ENCODE measurements at regions not wholly inside any gene's neighbourhood (a gene's known extent, or its start where the extent isn't known, plus 50 kb on each side); places are given as distances from the start of the nearest gene placed in this dataset.

- DNase-seq (ENCODE audit: low read depth): no peak
- CTCF ChIA-PET: interaction anchor here (0.6 to 1.0 kb wide), 3 partner anchors 26 to 513 kb away, joined by 3 to 4 read pairs (median 3); no protein-coding TSS in a partner anchor
Observed at GRCh38 chr6:4345543-4345942, 210.2 kb upstream of the ECI2 start.

GRCh38 chr6:4344317-4344899, 209.0 kb upstream of the ECI2 start:
- CTCF ChIA-PET: interaction anchor here (0.7 kb wide), 1 partner anchor 686 kb away, joined by 3 read pairs; no protein-coding TSS in a partner anchor
- no peaks in the 10 kb centered on the region for H3K36me3 ChIP-seq (ENCODE audit: control insufficient read depth, insufficient read depth, low read length)
- DNase-seq (ENCODE audit: low read depth): no peak
- no peak overlapping the region for H3K4me3 ChIP-seq (ENCODE audit: low read depth, low read length)
- H3K27me3 ChIP-seq (ENCODE audit: control insufficient read depth, insufficient read depth, low read length): no peaks in the 10 kb centered on the region
- POLR2A ChIA-PET: no interaction called here
- no peak for TF ChIP-seq CTCF (IDR thresholded peaks at IDR 0.05; ENCODE audit: insufficient read depth, low read depth, low read length)

More at GRCh38 chr6:4345543-4345942, 210.2 kb upstream of the ECI2 start:
- Histone ChIP-seq H3K4me3 (ENCODE audit: low read depth, low read length) (no peak overlapping the region), H3K36me3 (ENCODE audit: control insufficient read depth, insufficient read depth, low read length) (no peaks in the 10 kb centered on the region), H3K27me3 (ENCODE audit: control insufficient read depth, insufficient read depth, low read length) (no peaks in the 10 kb centered on the region)
- TF ChIP-seq CTCF (IDR thresholded peaks at IDR 0.05; ENCODE audit: insufficient read depth, low read depth, low read length): no peak
- POLR2A ChIA-PET: no interaction called here

GRCh38 chr6:4342407-4343137, 207.2 kb upstream of the ECI2 start:
- ChIA-PET CTCF (no interaction called here), POLR2A (no interaction called here)
- no peak for TF ChIP-seq CTCF (IDR thresholded peaks at IDR 0.05; ENCODE audit: insufficient read depth, low read depth, low read length)
- Histone ChIP-seq H3K4me3 (ENCODE audit: low read depth, low read length) (no peak overlapping the region), H3K27me3 (ENCODE audit: control insufficient read depth, insufficient read depth, low read length) (no peaks in the 10 kb centered on the region), H3K36me3 (ENCODE audit: control insufficient read depth, insufficient read depth, low read length) (no peaks in the 10 kb centered on the region)
- no peak for DNase-seq (ENCODE audit: low read depth)

- no peak for TF ChIP-seq CTCF (IDR thresholded peaks at IDR 0.05; ENCODE audit: insufficient read depth, low read depth, low read length)
- no peak overlapping the region for H3K4me3 ChIP-seq (ENCODE audit: low read depth, low read length)
- H3K27me3 ChIP-seq (ENCODE audit: control insufficient read depth, insufficient read depth, low read length): no peaks in the 10 kb centered on the region
- ChIA-PET CTCF (interaction anchor here (0.8 kb wide), 1 partner anchor 13 kb away, joined by 3 read pairs; no protein-coding TSS in a partner anchor), POLR2A (no interaction called here)
- no peak for DNase-seq (ENCODE audit: low read depth)
- H3K36me3 ChIP-seq (ENCODE audit: control insufficient read depth, insufficient read depth, low read length): no peaks in the 10 kb centered on the region
Observed at GRCh38 chr6:4341078-4341797, 205.9 kb upstream of the ECI2 start.

- TF ChIP-seq CTCF (IDR thresholded peaks at IDR 0.05; ENCODE audit: insufficient read depth, low read depth, low read length): no peak
- Histone ChIP-seq H3K27me3 (ENCODE audit: control insufficient read depth, insufficient read depth, low read length) (no peaks in the 10 kb centered on the region), H3K36me3 (ENCODE audit: control insufficient read depth, insufficient read depth, low read length) (no peaks in the 10 kb centered on the region), H3K4me3 (ENCODE audit: low read depth, low read length) (no peak overlapping the region)
- DNase-seq (ENCODE audit: low read depth): no peak
- POLR2A ChIA-PET: no interaction called here
- CTCF ChIA-PET: interaction anchor here (0.8 kb wide), 2 partner anchors 12 to 27 kb away, joined by 3 to 4 read pairs; no protein-coding TSS in a partner anchor
Observed at GRCh38 chr6:4340544-4340943, 205.2 kb upstream of the ECI2 start.
